Gastrocnemius medialis (tissue), 4 donors: ENCODE measurements at regions not wholly inside any gene's neighbourhood (a gene's known extent, or its start where the extent isn't known, plus 50 kb on each side); places are given as distances from the start of the nearest gene placed in this dataset.

Experiments
- ATAC-seq, 2 donors: fragments of 150-250 bp; one replicate each; pipeline ENCODE4 v1.9.1; 2016
- DNase-seq, 2 donors: peaks; one replicate each; pipeline ENCODE4 v3.0.0-alpha.2; 2019
- H3K27ac ChIP-seq, 4 donors: fragments of 200-600 bp; sonication (generic); 1 replicate in 1 of 4; 2 replicates in 3 of 4; pipeline ENCODE4 v1.5.1; 2016 to 2018; ENCODE audit warnings: mild to moderate bottlenecking in 2 of 4, moderate library complexity in 1 of 4
- H3K27me3 ChIP-seq, 3 donors: fragments of 200-600 bp; sonication (generic) in 2 of 3; 1 replicate in 1 of 3; 2 replicates in 2 of 3; pipeline versions ENCODE4 v1.5.1 to v1.6.0; 2016 to 2019; ENCODE audit warnings: mild to moderate bottlenecking in 1 of 3, moderate library complexity in 1 of 3
- H3K36me3 ChIP-seq, 2 donors: fragments of 200-600 bp; sonication (generic) in 1 of 2; one replicate each; pipeline ENCODE4 v1.5.1; 2017 to 2018
- H3K4me1 ChIP-seq, 2 donors: fragments of 200-600 bp; sonication (generic) in 1 of 2; one replicate each; pipeline ENCODE4 v1.5.1; 2016 to 2017; ENCODE audit warnings: mild to moderate bottlenecking in 2 of 2
- H3K4me3 ChIP-seq, 4 donors: fragments of 200-600 bp; sonication (generic) in 3 of 4; 1 replicate in 1 of 4; 2 replicates in 3 of 4; pipeline ENCODE4 v1.5.1; 2016 to 2019; ENCODE audit warnings: mild to moderate bottlenecking in 2 of 4
- H3K9me3 ChIP-seq, 3 donors: fragments of 200-600 bp; sonication (generic) in 2 of 3; 1 replicate in 1 of 3; 2 replicates in 2 of 3; pipeline ENCODE4 v1.5.1; 2016 to 2019
- CTCF ChIP-seq, 5 experiments: fragments of 450-650 bp in 3 of 5; fragments of 200-600 bp in 2 of 5; sonication (generic) in 2 of 5; IDR thresholded peaks in 4 of 5; conservative IDR thresholded peaks in 1 of 5; 1 replicate in 4 of 5; 2 replicates in 1 of 5; pipeline ENCODE4 v1.5.1; 2016 to 2019; ENCODE audit warnings: antibody characterized with exemption in 5 of 5, mild to moderate bottlenecking in 3 of 5, moderate library complexity in 3 of 5
- POLR2A ChIP-seq, 2 donors: fragments of 450-650 bp; IDR thresholded peaks; one replicate each; pipeline ENCODE4 v1.6.1; 2017; ENCODE audit warnings: antibody characterized with exemption in 2 of 2, mild to moderate bottlenecking in 2 of 2, moderate library complexity in 2 of 2
- in situ Hi-C, 4 donors: fragments of 200-750 bp; cut with MboI; loops; one replicate each; pipeline versions ENCODE4 v1.15.0 to v1.8.0; 2017; ENCODE audit warnings: low sequenced_read_pairs in 4 of 4
- intact Hi-C: fragments of 100-400 bp; cut with DNase I; formaldehyde crosslinking; loops from one replicate; pipeline ENCODE4 v1.15.1; 2023; ENCODE audit warnings: low total_unique reads

DNA sequence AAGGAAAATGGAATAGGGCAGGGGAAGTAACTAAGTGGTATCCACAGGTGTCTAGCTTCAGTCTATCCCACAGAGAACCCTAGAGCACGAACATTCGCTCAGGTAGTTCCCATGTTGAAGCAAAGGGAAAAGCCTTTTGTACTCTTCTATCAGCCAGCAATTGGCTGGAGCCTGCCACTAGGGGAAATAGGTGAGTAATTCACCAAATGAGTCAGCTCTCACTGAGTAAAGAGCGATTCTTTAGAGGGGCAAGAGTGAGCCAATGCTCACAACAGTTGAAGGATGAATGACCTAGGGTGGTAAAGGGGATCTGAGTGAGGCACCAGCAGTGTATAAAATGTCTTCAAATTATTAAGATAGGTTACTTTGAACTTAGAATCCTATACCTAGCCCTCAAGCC, 94.1 kb upstream of the ZNF800 start:
- Histone ChIP-seq H3K36me3 (no peaks in the 10 kb centered on the region), H3K4me3 (no peak overlapping the region), H3K4me1 (no peaks in the 10 kb centered on the region), H3K9me3 (no peaks in the 10 kb centered on the region), H3K27ac (no peak overlapping the region), H3K27me3 (no peaks in the 10 kb centered on the region)
- DNase-seq: no peak
- no peak for ATAC-seq
- TF ChIP-seq POLR2A (IDR thresholded peaks at IDR 0.05) (no peak), CTCF (IDR thresholded peaks at IDR 0.05 in 4 of 5, conservative IDR thresholded peaks at IDR 0.05 in 1 of 5) (no peak)
- intact Hi-C loops: no loop called here
- in situ Hi-C loops: no loop called here

DNA sequence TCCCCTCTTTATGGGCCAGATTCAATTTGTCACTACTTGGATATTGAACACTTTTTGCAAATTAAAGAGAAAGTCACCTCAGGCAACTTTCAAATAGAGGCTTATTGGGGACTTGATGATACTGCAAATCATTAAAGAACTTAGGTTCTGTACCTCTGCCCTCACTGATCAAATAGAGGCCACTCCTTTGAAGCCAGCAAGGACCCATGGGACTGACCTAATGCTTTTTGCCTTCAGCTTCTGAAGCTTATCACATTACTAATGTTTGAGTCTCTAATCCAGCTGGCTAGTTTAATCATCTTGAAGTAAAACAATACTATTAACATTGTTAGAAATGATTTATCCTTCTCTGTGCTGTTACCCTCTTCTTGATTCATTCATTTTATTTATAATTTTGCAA, 93.0 kb upstream of the ZNF800 start:
- H3K4me1 ChIP-seq: no peaks in the 10 kb centered on the region
- TF ChIP-seq POLR2A (IDR thresholded peaks at IDR 0.05) (no peak), CTCF (IDR thresholded peaks at IDR 0.05 in 4 of 5, conservative IDR thresholded peaks at IDR 0.05 in 1 of 5) (no peak)
- intact Hi-C loops: no loop called here
- no peaks in the 10 kb centered on the region for H3K9me3 ChIP-seq
- no peaks in the 10 kb centered on the region for H3K36me3 ChIP-seq
- no peak overlapping the region for H3K4me3 ChIP-seq
- ATAC-seq: no peak
- H3K27ac ChIP-seq: no peak overlapping the region
- no peak for DNase-seq
- in situ Hi-C loops: no loop called here
- H3K27me3 ChIP-seq: no peaks in the 10 kb centered on the region

- no peaks in the 10 kb centered on the region for H3K4me1 ChIP-seq
- DNase-seq: no peak
- TF ChIP-seq CTCF (IDR thresholded peaks at IDR 0.05 in 4 of 5, conservative IDR thresholded peaks at IDR 0.05 in 1 of 5): no peak
- no peak for TF ChIP-seq POLR2A (IDR thresholded peaks at IDR 0.05)
- in situ Hi-C loops (no loop called here), intact Hi-C loops (no loop called here)
- H3K36me3 ChIP-seq: no peaks in the 10 kb centered on the region
- no peak overlapping the region for H3K27ac ChIP-seq
- H3K4me3 ChIP-seq: no peak overlapping the region
- ATAC-seq: no peak
- H3K27me3 ChIP-seq: no peaks in the 10 kb centered on the region
- H3K9me3 ChIP-seq: no peaks in the 10 kb centered on the region
These were observed 92.4 kb upstream of the ZNF800 start for GRCh38 chr7:127484954-127485353.

DNA sequence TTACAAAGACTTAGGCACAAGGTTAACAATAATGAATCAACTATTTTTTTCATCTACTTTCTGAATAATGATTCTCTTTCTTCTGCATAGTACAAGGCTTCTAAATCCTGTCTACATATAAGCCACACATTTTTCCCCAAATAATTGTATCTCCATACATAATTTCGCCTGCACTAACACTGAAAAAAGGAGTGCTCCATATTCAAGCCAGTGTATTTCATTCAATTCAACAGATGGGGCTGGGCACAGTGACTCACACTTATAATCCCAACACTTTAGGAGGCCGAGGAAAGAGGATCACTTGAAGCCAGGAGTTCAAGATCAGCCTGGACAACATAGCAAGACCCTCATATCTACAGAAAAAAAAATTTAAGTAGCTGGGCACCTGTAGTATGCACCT, 86.0 kb upstream of the ZNF800 start:
- H3K27me3 ChIP-seq: no peaks in the 10 kb centered on the region
- intact Hi-C loops: no loop called here
- no peak overlapping the region for H3K4me3 ChIP-seq
- H3K36me3 ChIP-seq: no peaks in the 10 kb centered on the region
- no peak for DNase-seq
- ATAC-seq: no peak
- no peaks in the 10 kb centered on the region for H3K4me1 ChIP-seq
- H3K9me3 ChIP-seq: no peaks in the 10 kb centered on the region
- no peak overlapping the region for H3K27ac ChIP-seq
- in situ Hi-C loops: no loop called here
- TF ChIP-seq CTCF (IDR thresholded peaks at IDR 0.05 in 4 of 5, conservative IDR thresholded peaks at IDR 0.05 in 1 of 5): no peak
- no peak for TF ChIP-seq POLR2A (IDR thresholded peaks at IDR 0.05)

DNA sequence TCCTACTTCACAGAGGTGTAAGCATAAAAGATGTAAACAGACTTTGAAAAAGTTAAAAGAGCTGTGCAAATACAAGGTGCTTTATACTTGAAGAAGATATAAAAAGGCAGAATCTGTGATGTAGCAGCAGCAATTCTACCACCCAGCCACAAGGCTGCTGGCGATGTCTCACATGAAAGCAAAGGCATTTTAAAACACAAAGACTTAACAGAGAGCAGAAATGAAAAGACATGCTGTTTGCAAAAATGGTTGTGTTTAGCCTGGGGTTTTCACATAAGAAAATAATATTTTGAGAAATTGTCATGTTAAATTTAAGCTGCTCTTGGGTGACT, 85.5 kb upstream of the ZNF800 start:
- in situ Hi-C loops: no loop called here

More for the DNA sequence above, 85.5 kb upstream of the ZNF800 start:
- no peaks in the 10 kb centered on the region for H3K36me3 ChIP-seq
- no peak for TF ChIP-seq POLR2A (IDR thresholded peaks at IDR 0.05)
- no peak for TF ChIP-seq CTCF (IDR thresholded peaks at IDR 0.05 in 4 of 5, conservative IDR thresholded peaks at IDR 0.05 in 1 of 5)
- no peak overlapping the region for H3K4me3 ChIP-seq
- no peaks in the 10 kb centered on the region for H3K27me3 ChIP-seq
- H3K9me3 ChIP-seq: no peaks in the 10 kb centered on the region
- no peak overlapping the region for H3K27ac ChIP-seq
- intact Hi-C loops: no loop called here
- no peak for ATAC-seq
- DNase-seq: no peak
- H3K4me1 ChIP-seq: no peaks in the 10 kb centered on the region
